Hepatocyte (in vitro differentiated cells): ENCODE measurements at regions not wholly inside any gene's neighbourhood (a gene's known extent, or its start where the extent isn't known, plus 50 kb on each side); places are given as distances from the start of the nearest gene placed in this dataset.

Experiments
- CTCF ChIP-seq: fragments of 200-600 bp; sonication (generic); IDR thresholded peaks from 2 replicates; pipeline ENCODE4 v1.5.1; 2016; ENCODE audit warnings: antibody characterized with exemption, mild to moderate bottlenecking; ENCODE audit not compliant: poor library complexity
- EZH2 ChIP-seq: fragments of 200-600 bp; sonication (generic); IDR thresholded peaks from 2 replicates; pipeline ENCODE4 v1.6.1; 2016; ENCODE audit warnings: antibody characterized with exemption, mild to moderate bottlenecking, borderline replicate concordance

DNA sequence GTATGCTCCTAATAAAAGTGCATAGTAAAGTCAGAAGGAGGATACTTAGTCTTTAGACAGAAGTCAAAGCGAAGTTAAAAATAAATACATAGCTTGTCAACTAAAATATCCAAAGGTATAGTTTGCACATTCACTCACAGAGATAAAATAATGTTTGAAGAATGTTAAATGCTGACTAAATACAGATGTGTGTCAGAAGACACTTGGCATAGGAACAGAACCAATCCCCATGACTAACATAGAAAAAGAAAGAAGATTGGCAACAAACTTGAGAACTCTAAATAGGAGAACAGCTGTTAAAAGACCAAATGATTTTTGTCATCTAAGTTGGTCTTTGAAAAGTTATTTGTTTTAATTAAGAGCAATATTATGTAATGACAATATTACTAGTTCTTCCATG, 1172.1 kb upstream of the RAG2 start:
- TF ChIP-seq CTCF (no peak), EZH2 (no peak)
